HG03095 (cell line): ENCODE measurements at regions not wholly inside any gene's neighbourhood (a gene's known extent, or its start where the extent isn't known, plus 50 kb on each side); places are given as distances from the start of the nearest gene placed in this dataset.
"Not testable (repeated sequence)": the region's sequence is repeated elsewhere in the genome, so short reads cannot be mapped to it uniquely, and the experiment has no call there.

ENCODE experiments used
- ATAC-seq: cut with Tn5 transposase; IDR thresholded peaks from one replicate; pipeline ENCODE4 v1.9.1; 2021; ENCODE audit warnings: moderate library complexity; ENCODE audit not compliant: unreplicated experiment

- no peak for ATAC-seq
These were observed 489.8 kb downstream of the ADCYAP1 start for GRCh38 chr18:1394426-1394825.

- no peak for ATAC-seq
These were observed 490.3 kb downstream of the ADCYAP1 start for GRCh38 chr18:1394966-1395365.

GRCh38 chr18:1408376-1408775 lies 503.7 kb downstream of the ADCYAP1 start:
- ATAC-seq, result no peak

GRCh38 chr18:1412655-1413322 lies 508.1 kb downstream of the ADCYAP1 start:
- ATAC-seq, result no peak

- no peak for ATAC-seq
These were observed 508.6 kb downstream of the ADCYAP1 start for GRCh38 chr18:1413323-1413675.

- ATAC-seq, result no peak
These were observed 511.4 kb downstream of the ADCYAP1 start for GRCh38 chr18:1416074-1416473.

GRCh38 chr18:1421502-1421901 lies 516.8 kb downstream of the ADCYAP1 start:
- no peak for ATAC-seq

- no peak for ATAC-seq
These were observed 518.0 kb downstream of the ADCYAP1 start for GRCh38 chr18:1422634-1423033.

GRCh38 chr18:1425679-1426078 lies 521.0 kb downstream of the ADCYAP1 start:
- ATAC-seq, result no peak

- ATAC-seq, result no peak
These were observed 530.8 kb downstream of the ADCYAP1 start for GRCh38 chr18:1435487-1435886.

- no peak for ATAC-seq
These were observed 531.5 kb downstream of the ADCYAP1 start for GRCh38 chr18:1436199-1436598.

GRCh38 chr18:1438458-1438910 lies 533.8 kb downstream of the ADCYAP1 start:
- ATAC-seq, result no peak

GRCh38 chr18:1438967-1439366 lies 534.3 kb downstream of the ADCYAP1 start:
- ATAC-seq, result no peak

- ATAC-seq, result not testable (repeated sequence)
These were observed 539.4 kb downstream of the ADCYAP1 start for GRCh38 chr18:1444062-1444461.

GRCh38 chr18:1446765-1447164 lies 542.1 kb downstream of the ADCYAP1 start:
- ATAC-seq, result no peak

- ATAC-seq, result no peak
These were observed 548.1 kb downstream of the ADCYAP1 start for GRCh38 chr18:1452821-1453220.

- no peak for ATAC-seq
These were observed 550.9 kb downstream of the ADCYAP1 start for GRCh38 chr18:1455605-1456004.

GRCh38 chr18:1458547-1458946 lies 553.9 kb downstream of the ADCYAP1 start:
- ATAC-seq, result no peak

- no peak for ATAC-seq
These were observed 559.3 kb downstream of the ADCYAP1 start for GRCh38 chr18:1463981-1464380.

GRCh38 chr18:1464444-1465217 lies 560.0 kb downstream of the ADCYAP1 start:
- ATAC-seq, result no peak

GRCh38 chr18:1466035-1466434 lies 561.4 kb downstream of the ADCYAP1 start:
- ATAC-seq, result no peak

- no peak for ATAC-seq
These were observed 562.8 kb downstream of the ADCYAP1 start for GRCh38 chr18:1467461-1467964.
